HG03139 (cell line): ENCODE measurements at regions not wholly inside any gene's neighbourhood (a gene's known extent, or its start where the extent isn't known, plus 50 kb on each side); places are given as distances from the start of the nearest gene placed in this dataset.
"Not testable (repeated sequence)": the region's sequence is repeated elsewhere in the genome, so short reads cannot be mapped to it uniquely, and the experiment has no call there.

ENCODE experiments used
- ATAC-seq: cut with Tn5 transposase; IDR thresholded peaks from one replicate; pipeline ENCODE4 v1.9.1; 2021; ENCODE audit not compliant: unreplicated experiment

DNA sequence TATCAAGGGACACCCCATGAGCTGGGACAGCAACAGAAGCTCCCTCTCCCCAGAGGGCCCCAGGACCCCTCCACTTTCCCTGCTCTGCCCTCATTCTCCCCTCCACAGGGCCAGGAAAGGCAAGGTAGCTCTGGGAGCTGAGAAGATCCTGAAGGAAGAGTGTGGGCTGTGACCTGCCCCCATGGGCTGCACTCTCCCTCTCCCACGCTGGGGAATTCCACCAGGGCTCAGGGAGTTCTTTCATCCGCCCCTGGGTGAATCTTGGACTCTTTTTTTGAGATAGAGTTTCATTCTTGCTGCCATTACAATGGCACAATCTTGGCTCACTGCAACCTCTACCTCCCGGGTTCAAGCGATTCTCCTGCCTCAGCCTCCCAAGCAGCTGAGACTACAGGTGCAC is 73.8 kb downstream of the C9orf50 start:
- ATAC-seq: no peak

DNA sequence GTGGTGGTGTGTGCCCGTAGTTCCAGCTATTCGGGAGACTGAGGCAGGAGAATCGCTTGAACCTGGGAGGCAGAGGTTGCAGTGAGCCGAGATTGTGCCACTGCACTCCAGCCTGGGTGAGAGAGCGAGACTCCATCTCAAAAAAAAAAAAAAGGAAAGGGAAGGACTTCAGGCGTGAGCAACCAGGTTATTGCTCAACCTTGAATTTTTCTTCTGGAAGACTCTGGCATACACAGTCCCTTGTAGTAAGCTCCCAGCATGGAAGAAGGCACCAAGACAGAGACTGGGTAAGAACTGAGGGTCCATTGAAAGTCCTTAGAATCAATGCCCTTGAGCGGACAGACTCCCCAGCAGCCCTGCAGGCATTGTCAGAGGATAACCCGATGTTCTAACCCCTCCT is 75.0 kb downstream of the C9orf50 start:
- not testable (repeated sequence) for ATAC-seq

DNA sequence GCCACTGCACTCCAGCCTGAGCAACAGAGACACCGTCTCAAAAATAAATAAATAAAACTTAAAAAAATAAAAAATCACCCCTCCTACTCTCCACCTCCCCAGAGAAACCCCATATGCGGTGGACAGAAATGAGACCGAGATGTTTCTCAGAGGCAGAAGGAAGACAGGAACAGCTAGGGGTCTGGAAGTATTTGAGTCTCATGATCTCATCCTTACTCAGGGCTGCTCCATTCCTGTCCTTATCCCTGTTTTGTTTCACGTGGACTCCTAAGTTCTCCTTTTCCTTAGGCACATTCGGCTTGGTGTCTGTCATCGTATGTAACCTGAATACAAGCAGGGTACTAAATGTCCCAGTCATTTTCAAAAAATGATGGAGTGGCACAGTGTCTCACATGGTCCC is 76.1 kb downstream of the C9orf50 start:
- no peak for ATAC-seq

DNA sequence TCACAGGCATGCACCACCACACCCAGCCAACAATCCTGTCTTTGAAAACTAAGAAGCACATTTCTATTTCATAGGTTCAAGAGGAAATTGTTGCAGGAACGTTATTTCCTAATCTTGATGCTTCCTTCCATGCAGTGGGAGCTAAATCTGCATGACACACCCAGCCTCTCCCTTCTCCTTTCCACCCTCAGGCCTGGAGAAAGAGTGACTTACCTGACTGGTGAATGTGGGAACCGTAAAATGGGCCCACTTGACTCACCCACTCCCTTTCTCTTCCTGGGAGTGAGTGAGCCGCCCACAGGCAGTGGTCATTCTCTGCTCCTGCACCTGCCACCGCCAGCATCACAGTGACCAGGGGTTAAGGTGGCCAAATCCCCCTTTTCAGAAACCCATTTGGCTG is 78.2 kb downstream of the C9orf50 start:
- ATAC-seq: no peak

DNA sequence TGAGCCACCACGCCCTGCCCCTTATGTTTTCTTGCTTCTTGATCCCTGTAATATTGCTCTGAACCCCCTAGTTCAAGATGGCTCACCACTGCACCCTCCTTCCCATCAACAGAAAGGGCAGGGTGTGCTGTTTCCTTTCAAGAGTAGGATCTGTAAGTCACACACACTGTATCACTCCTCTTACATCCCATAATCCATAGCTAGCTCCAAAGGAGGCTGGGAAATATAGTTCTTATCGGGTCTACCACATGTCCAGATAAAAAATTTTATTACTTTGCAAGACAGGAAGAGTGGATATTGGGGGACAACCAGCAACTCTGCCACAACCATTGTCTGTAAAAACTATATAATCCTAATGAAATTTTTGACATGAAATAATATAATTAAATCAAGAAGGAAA is 79.6 kb downstream of the C9orf50 start:
- no peak for ATAC-seq

DNA sequence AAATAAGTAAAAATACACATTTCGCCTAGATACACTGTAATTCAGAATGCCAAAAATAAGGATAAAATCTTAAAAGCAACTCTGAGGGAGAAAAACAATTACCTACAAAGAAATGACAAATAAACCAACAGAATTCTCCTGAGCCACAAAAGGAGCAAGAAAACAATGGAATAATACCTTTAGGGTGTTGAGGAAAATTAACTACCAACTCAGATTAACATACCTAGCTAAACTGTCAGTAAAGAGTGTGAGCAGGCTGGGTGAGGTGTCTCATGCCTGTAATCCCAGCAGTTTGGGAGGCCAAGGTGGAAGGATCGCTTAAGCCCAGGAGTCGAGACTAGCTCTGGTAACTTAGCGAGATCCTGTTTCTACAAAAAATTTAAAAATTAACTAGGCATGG is 81.5 kb downstream of the C9orf50 start:
- ATAC-seq: no peak

DNA sequence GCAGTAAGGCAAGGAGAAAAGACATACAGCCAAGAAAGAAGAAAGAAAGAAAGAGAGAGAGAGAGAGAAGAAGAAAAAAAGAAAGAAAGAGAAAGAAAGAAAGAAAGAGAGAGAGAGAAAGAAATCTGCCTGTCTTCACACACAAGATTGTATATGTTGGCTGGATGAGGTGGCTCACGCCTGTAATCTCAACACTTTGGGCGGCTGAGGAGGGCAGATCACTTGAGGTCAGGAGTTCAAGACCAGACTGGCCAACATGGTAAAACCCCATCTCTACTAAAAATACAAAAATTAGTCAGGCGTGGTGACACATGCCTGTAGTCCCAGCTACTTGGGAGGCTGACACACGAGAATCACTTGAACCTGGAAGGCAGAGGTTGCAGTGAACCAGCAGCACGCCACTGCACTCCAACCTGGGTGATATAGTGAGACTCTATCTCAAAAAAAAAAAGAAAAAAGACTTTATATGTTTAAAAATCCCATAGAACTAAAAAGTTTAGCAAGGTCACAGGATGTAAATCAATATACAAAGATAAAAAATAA is 89.0 kb downstream of the C9orf50 start:
- ATAC-seq: not testable (repeated sequence)

DNA sequence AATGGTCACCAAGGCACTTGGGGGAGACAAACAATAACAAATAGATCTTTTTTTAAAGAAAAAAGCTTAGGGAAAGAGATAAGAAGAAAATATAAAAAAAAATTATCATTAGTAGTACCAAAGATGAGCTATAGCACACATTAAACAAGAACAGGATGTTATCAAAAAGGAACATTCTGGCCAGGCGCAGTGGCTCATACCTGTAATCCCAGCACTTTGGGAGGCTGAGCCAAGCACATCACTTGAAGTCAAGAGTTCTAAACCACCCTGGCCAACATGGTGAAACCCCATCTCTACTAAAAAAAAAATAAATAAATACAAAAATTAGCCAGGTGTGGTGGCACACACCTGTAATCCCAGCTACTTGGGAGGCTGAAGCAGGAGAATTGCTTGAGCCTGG is 92.9 kb downstream of the C9orf50 start:
- ATAC-seq: not testable (repeated sequence)

DNA sequence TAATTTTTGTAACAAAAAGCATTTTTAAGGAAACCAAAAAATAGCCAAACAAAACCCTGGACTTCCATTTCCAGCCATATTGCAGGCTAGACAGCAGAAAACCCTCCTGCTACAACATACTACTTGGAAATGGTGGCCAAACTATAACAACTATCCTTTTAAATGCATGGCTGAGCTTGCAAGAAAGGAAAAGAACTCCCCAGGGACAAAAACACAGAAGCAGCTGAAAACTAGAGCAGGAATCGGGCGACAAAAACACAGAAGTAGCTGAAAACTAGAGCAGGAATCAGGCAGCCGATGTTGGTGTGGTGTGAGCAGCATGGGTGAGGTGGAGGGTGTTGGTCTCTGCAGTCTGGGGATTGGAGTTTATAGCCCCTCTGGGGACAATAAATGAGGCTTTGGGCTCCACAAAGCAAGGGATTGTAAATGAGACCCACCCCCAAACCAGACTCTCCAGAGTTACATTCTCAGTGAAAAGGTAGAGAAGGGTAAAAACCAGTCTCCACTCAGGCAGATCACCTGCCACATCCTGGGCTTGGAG is 95.2 kb downstream of the C9orf50 start:
- ATAC-seq: no peak

DNA sequence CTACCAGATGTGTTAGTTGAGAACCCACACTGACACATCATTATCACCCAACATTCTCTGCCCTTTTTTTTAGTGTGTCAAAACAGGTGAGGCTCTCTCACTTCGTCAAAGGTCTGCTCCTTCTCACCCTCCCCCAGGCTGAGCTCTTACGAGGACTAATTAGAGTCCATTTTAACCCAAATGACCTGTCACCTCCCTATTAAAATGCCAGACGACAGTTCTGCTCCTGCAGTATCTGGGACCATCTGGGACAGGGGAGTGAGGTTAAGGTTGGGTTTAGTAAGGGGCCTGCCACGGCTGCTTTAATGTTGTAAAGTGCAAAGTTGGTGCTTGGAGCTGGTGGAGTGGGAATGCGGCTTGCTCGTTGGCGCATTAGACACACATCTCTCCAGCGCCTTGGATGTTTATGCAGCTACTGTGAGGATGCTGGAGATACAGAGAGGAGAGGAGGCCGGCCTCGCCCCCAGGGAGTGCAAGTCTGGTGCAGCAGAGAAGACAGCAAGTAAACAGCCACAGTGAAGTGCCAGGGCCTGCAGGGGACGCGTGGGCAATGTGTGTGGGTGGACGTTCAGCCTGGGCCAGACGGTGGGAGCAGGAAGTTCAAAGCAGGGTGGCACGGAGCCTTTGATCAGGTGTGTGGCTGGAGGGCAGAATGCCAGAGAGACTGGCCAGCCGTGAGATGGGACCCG is 96.2 kb downstream of the C9orf50 start:
- ATAC-seq: no peak

DNA sequence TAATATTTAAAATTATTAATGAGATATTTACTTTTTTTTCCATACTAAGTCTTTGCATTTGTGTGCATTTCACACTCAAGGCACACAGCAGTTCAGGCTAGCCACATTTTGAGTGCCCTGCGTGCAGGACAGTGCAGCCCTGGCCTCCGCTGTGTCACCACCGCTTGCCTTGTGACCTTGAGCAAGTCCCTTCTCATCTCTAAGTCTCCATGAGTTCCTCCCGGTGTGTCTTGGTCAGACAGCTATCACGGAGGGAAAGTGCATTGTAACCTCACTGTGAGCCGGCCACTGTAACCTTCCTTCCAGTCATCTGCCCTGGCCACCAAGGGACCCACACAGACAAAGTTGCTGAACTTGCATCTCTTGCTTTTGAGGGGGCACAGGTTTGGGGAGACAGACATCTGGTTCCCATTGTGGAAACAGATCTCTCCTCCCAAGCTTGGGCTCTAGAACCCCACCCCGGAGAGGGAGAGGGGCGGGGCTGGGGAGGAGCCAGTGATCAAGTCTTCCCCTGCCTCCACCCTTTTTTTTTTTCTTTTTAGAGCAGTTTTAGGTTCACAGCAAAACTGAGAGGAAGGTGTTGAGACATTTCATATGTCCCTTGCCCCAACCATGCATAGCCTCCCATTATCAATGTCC is 96.8 kb downstream of the C9orf50 start:
- ATAC-seq: no peak

DNA sequence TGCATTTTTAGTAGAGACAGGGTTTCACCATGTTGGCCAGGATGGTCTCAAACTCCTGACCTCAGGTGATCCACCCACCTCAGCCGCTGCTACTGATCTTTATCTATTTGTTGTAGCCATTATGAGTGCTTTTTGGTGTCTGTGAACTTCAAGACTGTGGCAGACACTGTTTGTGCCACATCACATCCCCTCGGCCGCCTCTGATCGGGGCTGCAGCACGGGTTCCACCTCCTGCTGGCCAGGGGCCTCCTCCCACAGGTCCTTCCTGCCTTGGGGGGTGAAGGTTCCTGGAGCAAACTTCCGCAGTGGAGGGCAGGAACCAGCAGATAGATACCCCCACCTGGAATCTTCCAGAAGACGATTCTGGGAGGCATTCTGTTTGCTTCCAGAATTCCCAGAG is 98.5 kb downstream of the C9orf50 start:
- ATAC-seq: no peak

DNA sequence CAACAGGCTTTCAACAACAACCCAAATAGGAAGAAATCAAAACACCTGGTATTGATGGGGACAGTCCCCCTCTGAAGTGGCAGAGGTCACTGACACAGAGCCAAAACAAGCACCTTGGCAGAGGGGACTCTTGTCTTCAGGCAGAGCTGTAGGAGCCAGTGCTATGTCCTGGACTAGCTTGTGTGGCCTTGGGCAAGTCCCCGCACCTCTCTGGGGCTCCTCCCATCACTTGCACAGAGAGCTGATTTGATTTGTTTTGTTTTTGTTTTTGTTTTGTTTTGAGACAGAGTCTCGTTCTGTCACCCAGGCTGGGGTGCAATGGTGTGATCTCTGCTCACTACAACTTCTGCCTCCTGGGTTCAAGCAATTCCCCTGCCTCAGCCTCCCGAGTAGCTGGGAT is 100.8 kb downstream of the C9orf50 start:
- ATAC-seq: no peak

DNA sequence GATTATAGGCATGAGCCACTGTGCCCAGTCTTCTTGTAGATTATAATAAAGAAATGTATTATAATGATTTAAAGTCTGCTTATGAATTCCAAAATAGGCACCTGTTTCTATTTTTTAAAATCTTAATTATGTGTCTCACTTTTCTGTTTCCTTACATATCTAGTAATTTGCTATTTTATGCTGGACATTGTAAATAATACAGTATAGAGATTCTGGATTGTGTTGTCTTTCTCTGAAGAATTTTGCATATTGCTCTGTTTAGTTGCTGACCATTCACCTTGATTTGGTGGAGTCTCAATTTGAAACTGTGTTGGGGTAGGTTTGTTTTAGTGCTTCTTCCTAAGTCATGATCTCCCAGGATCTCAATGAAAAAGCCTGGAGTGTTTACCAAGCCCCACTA is 102.8 kb downstream of the C9orf50 start:
- no peak for ATAC-seq

DNA sequence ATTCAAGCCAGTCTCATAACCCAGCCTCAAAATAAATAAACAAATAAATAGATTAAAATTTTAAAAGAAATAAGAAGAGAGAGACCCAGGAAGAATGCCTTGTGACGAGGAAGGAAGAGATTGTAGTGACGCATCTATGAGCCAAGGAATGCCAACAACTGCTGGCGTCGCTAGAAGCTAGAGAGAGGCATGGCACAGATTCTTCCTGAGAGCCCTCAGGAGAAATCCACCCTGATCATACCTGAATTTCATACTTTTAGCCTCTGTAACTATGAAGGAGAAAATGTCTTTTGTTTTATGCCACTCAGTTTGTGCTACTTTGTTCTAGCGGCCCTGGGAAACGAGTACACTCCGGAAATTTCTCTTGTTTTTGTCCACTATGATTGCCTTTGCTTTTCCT is 103.9 kb downstream of the C9orf50 start:
- ATAC-seq: no peak

DNA sequence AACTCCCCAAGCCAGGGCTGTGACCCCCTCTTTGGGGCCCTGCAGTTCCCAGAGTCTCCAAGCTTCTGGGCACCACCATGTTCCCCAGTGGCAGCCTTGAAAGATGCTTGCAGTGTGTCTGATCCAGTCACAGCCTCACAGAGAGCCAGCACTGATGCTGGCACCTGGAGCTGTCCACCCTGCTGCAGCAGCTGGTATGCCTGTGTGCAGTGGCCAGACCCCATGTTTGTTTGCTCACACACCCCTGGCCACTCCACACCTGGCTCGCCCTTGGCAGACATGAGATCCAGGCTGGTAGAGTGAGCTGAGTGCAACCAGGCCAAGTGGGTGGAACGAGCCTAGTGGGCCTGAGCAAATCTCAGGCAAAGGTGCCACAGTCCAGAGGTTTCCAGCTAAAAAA is 106.0 kb downstream of the C9orf50 start:
- no peak for ATAC-seq

DNA sequence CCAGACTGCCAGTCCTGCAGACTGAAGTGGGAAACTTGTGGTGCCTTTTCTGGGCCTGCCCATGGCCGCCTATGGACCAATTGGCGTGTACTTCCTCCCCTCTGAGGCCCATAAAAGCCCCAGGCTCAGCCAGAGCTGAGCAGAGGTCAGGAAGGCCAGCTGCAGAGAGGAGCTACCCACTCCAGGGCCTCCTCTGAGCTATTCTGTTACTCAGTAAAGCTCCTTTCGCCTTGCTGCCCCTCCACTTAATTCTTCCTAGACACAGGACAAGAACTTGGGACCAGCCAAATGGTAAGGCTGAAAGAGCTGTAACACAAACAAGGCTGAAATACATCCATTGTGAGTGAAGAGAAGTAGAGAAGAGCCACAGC is 106.4 kb downstream of the C9orf50 start:
- ATAC-seq: no peak

DNA sequence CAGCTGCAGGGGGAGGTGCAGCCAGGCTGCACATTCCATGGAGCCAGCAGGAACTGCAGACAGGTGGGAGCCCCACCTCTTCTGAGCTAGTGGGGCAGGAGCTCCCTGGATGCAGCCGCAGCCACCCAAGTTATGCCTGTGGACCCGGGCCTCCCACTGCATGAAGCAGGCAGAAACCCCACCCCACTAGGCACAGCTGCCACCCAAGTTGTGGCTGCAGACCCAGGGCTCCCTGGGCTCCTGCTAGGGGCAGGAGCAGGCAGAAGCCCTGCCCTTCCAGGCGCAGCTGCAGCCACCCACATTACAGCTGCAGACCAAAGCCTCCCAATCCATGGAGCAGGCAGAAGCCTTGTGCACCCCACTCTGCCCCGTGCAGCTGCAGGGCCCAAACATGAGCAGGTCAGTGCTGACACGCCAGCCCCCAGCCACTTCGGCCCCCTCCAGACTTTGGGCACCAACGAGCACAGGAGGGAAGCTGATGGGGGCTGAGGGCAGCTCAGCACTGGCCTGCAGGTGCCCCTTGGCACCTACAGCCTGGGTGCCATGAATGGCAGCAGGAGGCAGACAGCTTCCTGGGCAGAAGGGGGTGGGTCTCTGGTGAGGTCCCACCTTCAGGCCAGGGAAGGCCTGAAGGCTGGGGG is 106.9 kb downstream of the C9orf50 start:
- no peak for ATAC-seq

DNA sequence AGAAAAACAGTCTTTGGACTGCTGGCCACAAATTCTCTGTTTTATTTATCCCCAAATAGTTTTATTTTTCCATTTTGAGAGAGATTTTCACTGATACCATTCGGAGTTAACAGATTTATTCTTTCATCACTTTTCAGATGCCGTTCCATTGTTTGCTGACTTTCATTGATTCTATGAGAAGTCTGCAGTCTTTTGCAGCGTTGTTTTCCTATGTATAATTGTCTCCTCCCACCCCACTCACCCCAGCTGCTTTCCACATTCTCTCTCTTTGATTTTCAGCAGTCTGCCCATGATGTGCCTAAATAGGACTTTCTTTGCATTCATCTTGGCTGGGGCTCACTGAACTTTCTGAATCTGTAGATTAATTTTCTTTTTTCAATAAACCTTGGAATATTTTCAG is 107.6 kb downstream of the C9orf50 start:
- no peak for ATAC-seq

DNA sequence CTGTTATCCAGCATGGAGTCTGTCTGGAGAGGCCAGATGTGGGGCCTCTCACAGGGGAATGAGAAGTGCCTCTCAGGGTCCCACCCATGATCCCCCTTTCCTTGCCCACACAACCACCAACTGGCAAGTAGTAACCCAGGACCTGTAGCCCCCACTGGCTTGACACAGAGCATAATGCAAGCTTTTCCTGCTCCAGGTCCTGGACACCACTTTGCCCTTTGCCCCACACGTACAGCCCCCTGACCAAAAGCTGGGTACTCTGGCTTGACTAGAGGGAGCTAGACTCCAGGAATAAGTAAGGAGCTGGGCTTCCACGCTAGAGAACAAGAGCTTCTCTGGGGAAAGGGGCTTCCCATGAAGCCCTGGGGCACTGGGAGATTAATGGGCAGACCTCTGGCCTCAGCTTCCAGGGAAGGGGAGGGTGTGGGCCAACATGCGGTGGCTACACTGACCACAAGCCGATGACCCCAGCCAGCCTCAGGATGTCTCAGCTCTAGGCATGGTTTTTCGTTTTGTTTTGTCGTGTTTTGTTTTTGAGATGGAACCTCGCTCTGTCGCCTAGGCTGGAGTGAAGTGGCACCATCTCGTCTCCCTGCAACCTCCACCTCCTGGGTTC is 109.5 kb downstream of the C9orf50 start:
- no peak for ATAC-seq

DNA sequence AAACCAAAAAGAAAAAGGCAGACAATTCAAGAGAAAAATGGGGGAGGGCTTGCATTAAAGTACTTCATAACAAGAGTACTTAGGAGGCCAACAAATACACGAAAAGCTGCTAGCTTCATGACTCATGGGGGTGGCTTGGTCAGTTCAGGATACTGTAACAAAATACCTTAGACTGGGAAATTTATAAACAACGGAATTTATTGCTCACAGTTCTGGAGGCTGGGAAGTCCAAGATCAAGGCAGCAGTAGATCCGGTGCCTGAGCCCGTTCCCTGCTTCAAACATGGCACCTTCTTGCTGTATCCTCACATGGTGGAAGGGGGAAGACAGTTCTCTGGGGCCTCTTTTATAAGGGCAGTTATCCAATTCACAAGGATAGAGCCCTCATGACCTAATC is 111.4 kb downstream of the C9orf50 start:
- ATAC-seq: no peak

DNA sequence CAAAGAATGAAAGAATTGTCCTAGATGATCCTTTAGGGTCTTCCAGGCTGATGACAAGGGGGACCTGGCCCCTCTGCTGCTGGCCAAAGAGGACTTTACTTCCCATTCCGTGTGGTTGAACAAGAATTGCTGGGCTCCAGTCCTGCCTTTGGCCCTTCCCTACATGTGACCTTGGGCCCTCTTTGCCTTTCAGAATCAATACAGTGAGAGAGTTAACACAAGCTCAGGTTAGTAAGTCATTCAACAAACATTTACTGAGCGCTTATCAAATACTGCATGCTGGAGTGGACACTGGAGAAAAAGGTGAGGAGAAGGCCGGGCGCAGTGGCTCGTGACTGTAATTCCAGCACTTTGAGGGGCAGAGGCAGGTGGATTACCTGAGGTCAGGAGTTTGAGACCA is 113.1 kb downstream of the C9orf50 start:
- ATAC-seq: no peak
